HCT116 (cell line): ENCODE measurements at regions not wholly inside any gene's neighbourhood (a gene's known extent, or its start where the extent isn't known, plus 50 kb on each side); places are given as distances from the start of the nearest gene placed in this dataset.

Experiments used
- ATAC-seq: fragments of 200-7000 bp; cut with Tn5 transposase; 2 replicates; pipeline ENCODE4 v1.9.1; 2020; ENCODE audit warnings: mild to moderate bottlenecking, moderate library complexity
- BruUV-seq: library from RNA; stranded (reverse); fragments of 400-500 nt; replicated peaks from 2 replicates; lab custom pipeline; 2021; lab: Mats Ljungman, UMichigan
- CTCF ChIA-PET: fragments of 300-600 bp; sonication (Branson Sonifier 250); formaldehyde crosslinking; loops from one replicate; lab custom pipeline; 2021; ENCODE audit warnings: antibody characterized with exemption; lab: Charles Lee
- POLR2A ChIA-PET: fragments of 300-600, 350-600 bp; sonication (Branson Sonifier 250); formaldehyde crosslinking; loops from one replicate; lab custom pipeline; 2021; ENCODE audit warnings: antibody characterized with exemption; lab: Charles Lee
- RAD21 ChIA-PET, 2 experiments: fragments of 300-600 bp; sonication (Branson Sonifier 250); formaldehyde crosslinking; loops; one replicate each; lab custom pipeline; 2023; ENCODE audit warnings: low total read pairs in 2 of 2; ENCODE audit not compliant: uncharacterized antibody in 2 of 2, unreplicated experiment in 2 of 2, low non-redundant PET in 1 of 2; lab: Charles Lee
- DNase-seq: peaks from one replicate; pipeline ENCODE4 v3.0.0-alpha.2; 2010; ENCODE audit warnings: low read depth, low spot score
- H2AFZ ChIP-seq: fragments of 200-600 bp; shearing (Covaris generic), sonication (generic); 2 replicates; pipeline ENCODE4 v1.6.1; 2017; ENCODE audit warnings: low read depth, mixed run types, mixed read lengths, antibody characterized with exemption, low read length; ENCODE audit not compliant: poor library complexity, severe bottlenecking
- H3K27ac ChIP-seq: 2 replicates; pipeline ENCODE4 v1.5.1; 2012; ENCODE audit warnings: low read depth, low read length
- H3K27me3 ChIP-seq: fragments of 200-600 bp; sonication (generic); 2 replicates; pipeline ENCODE4 v1.6.1; 2016; ENCODE audit warnings: mixed run types, low read length, mixed read lengths; ENCODE audit not compliant: insufficient read depth
- H3K36me3 ChIP-seq, 2 experiments: fragments of 200-500 bp in 1 of 2; fragments of 200-600 bp in 1 of 2; sonication (Bioruptor generic) in 1 of 2; sonication (generic) in 1 of 2; 2 replicates each; pipeline versions ENCODE4 v1.5.1 to v1.6.1; 2014 to 2016; ENCODE audit warnings: low read length in 2 of 2, inconsistent platforms in 1 of 2, mixed read lengths in 1 of 2, mixed run types in 1 of 2; ENCODE audit not compliant: insufficient read depth in 2 of 2, control insufficient read depth in 1 of 2
- H3K4me1 ChIP-seq, 2 experiments: fragments of 200-600 bp in 1 of 2; sonication (generic) in 1 of 2; 2 replicates each; pipeline versions ENCODE4 v1.5.1 to v1.6.1; 2012 to 2017; ENCODE audit warnings: low read length in 2 of 2, inconsistent platforms in 1 of 2, mild to moderate bottlenecking in 1 of 2, mixed read lengths in 1 of 2, mixed run types in 1 of 2, moderate library complexity in 1 of 2; ENCODE audit not compliant: insufficient read depth in 2 of 2, control insufficient read depth in 1 of 2
- H3K4me2 ChIP-seq: fragments of 200-600 bp; sonication (generic); 2 replicates; pipeline ENCODE4 v1.6.1; 2017; ENCODE audit warnings: mixed run types, low read length, mixed read lengths
- H3K4me3 ChIP-seq, 2 experiments: fragments of 200-600 bp in 1 of 2; sonication (generic) in 1 of 2; replicated peaks in 1 of 2; 2 replicates each; pipeline ENCODE4 v1.5.1; 2011 to 2016; ENCODE audit warnings: low read length in 2 of 2, control low read depth in 1 of 2, low read depth in 1 of 2, mild to moderate bottlenecking in 1 of 2, mixed read lengths in 1 of 2, mixed run types in 1 of 2
- H3K79me2 ChIP-seq: fragments of 200-600 bp; sonication (generic); 2 replicates; pipeline ENCODE4 v1.6.1; 2017; ENCODE audit warnings: mild to moderate bottlenecking, mixed run types, low read length, moderate library complexity, mixed read lengths; ENCODE audit not compliant: insufficient read depth
- H3K9ac ChIP-seq: fragments of 200-600 bp; sonication (generic); 2 replicates; pipeline ENCODE4 v1.6.1; 2016; ENCODE audit warnings: low read length, mixed read lengths
- H3K9me2 ChIP-seq: fragments of 200-600 bp; sonication (generic), shearing (Covaris generic); 2 replicates; pipeline ENCODE4 v1.6.1; 2017; ENCODE audit warnings: mixed run types, mild to moderate bottlenecking, moderate library complexity; ENCODE audit not compliant: insufficient read depth
- H3K9me3 ChIP-seq, 2 experiments: fragments of 200-500 bp in 1 of 2; fragments of 200-600 bp in 1 of 2; sonication (Bioruptor generic) in 1 of 2; sonication (generic) in 1 of 2; 2 replicates each; pipeline ENCODE4 v1.6.1; 2014 to 2017; ENCODE audit warnings: low read length in 2 of 2, mixed read lengths in 2 of 2, inconsistent platforms in 1 of 2, low read depth in 1 of 2, mild to moderate bottlenecking in 1 of 2, mixed run types in 1 of 2, moderate library complexity in 1 of 2; ENCODE audit not compliant: control insufficient read depth in 1 of 2, insufficient read depth in 1 of 2
- H4K20me1 ChIP-seq: fragments of 200-600 bp; sonication (generic), shearing (Covaris generic); 2 replicates; pipeline ENCODE4 v1.6.1; 2017; ENCODE audit warnings: mixed run types, mild to moderate bottlenecking, moderate library complexity; ENCODE audit not compliant: insufficient read depth
- ATF3 ChIP-seq: IDR thresholded peaks from 2 replicates; pipeline ENCODE4 v1.6.1; 2012
- CEBPB ChIP-seq: IDR thresholded peaks from 2 replicates; pipeline ENCODE4 v1.6.1; 2012; ENCODE audit warnings: low read depth
- EGR1 ChIP-seq: IDR thresholded peaks from 2 replicates; pipeline ENCODE4 v1.6.1; 2012; ENCODE audit warnings: low read depth
- ELF1 ChIP-seq: IDR thresholded peaks from 2 replicates; pipeline ENCODE4 v1.6.1; 2012; ENCODE audit warnings: low read depth, borderline replicate concordance
- EZH2phosphoT487 ChIP-seq: fragments of 200-600 bp; IDR thresholded peaks from 2 replicates; pipeline ENCODE4 v1.6.1; 2018; ENCODE audit warnings: antibody characterized with exemption, borderline replicate concordance
- JUND ChIP-seq: IDR thresholded peaks from 2 replicates; pipeline ENCODE4 v1.6.1; 2012
- MAX ChIP-seq: IDR thresholded peaks from 2 replicates; pipeline ENCODE4 v1.6.1; 2012
- RAD21 ChIP-seq: IDR thresholded peaks from 2 replicates; pipeline ENCODE4 v1.6.1; 2012; ENCODE audit warnings: low read depth, mild to moderate bottlenecking
- REST ChIP-seq: IDR thresholded peaks from 2 replicates; pipeline ENCODE4 v1.6.1; 2012; ENCODE audit warnings: low read depth
- TCF7L2 ChIP-seq: IDR thresholded peaks from 2 replicates; pipeline ENCODE4 v1.7.0; 2011; ENCODE audit warnings: borderline replicate concordance, inconsistent platforms; ENCODE audit not compliant: insufficient read depth, insufficient read length; ENCODE audit errors: extremely low read depth
- YY1 ChIP-seq: IDR thresholded peaks from 2 replicates; pipeline ENCODE4 v1.6.1; 2011; ENCODE audit warnings: low read length, low read depth, moderate library complexity, mild to moderate bottlenecking; ENCODE audit not compliant: insufficient replicate concordance; ENCODE audit errors: extremely low read depth
- ZBTB33 ChIP-seq: IDR thresholded peaks from 2 replicates; pipeline ENCODE4 v1.6.1; 2011; ENCODE audit warnings: mild to moderate bottlenecking, low read length, moderate library complexity; ENCODE audit not compliant: insufficient replicate concordance; ENCODE audit errors: extremely low read depth
- ZFX ChIP-seq: fragments of 450-650 bp; IDR thresholded peaks from 2 replicates; pipeline ENCODE4 v1.6.1; 2017
- intact Hi-C: fragments of 100-400 bp; cut with micrococcal nuclease; formaldehyde crosslinking; loops from 2 replicates; pipeline ENCODE4 v1.10.0; 2022
- TF ChIP-seq, protein P1 (sequence below), 3 experiments: fragments of 200-600 bp in 1 of 3; sonication (generic) in 1 of 3; IDR thresholded peaks in 2 of 3; conservative IDR thresholded peaks in 1 of 3; 2 replicates each; pipeline ENCODE4 v1.5.1; 2012 to 2017; ENCODE audit warnings: low read depth in 2 of 3, low read length in 2 of 3, antibody characterized with exemption in 1 of 3, borderline replicate concordance in 1 of 3, control low read depth in 1 of 3, mild to moderate bottlenecking in 1 of 3, mixed read lengths in 1 of 3, mixed run types in 1 of 3, moderate library complexity in 1 of 3; ENCODE audit not compliant: insufficient read depth in 1 of 3

DNA sequence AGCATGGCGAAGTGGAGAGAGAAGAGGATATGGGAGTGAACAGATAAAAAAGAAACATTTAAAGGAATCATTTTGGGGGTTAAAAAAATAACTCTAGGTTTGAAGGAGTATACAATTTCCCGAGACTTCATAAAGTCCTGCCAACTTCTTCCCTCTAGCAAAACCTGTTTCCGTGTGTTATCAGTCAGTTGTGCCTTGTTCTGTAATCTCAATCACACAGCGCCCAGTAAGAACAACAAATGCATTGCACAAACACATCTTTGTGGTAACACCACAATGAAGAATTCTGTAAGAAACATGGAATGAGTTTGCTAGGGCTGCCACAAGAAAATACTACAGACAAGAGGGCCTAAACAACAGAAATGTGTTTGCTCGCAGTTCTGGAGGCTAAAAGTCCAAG, 144.7 kb upstream of the FUT8 start:
- no peak overlapping the region for H3K27ac ChIP-seq
- no peak overlapping the region for H3K9ac ChIP-seq
- H3K27me3 ChIP-seq, result no peaks in the 10 kb centered on the region
- no peaks in the 10 kb centered on the region for H3K79me2 ChIP-seq
- no peaks in the 10 kb centered on the region for H3K9me2 ChIP-seq
- no TSS peak for BruUV-seq
- no peak overlapping the region for H3K4me2 ChIP-seq
- CTCF ChIA-PET, result no interaction called here
- DNase-seq (no peak), ATAC-seq (no peak)
- POLR2A ChIA-PET, result no interaction called here
- H3K4me1 ChIP-seq, result peaks cover 0 to 14% of the 10 kb centered on the region in 2 experiments; a peak in 1 of 4 replicates
- TF ChIP-seq TCF7L2 (no peak), EZH2phosphoT487 (no peak), ELF1 (no peak), ZFX (no peak), JUND (no peak), CEBPB (no peak), MAX (no peak), ZBTB33 (no peak), EGR1 (no peak), RAD21 (no peak), REST (no peak), YY1 (no peak), ATF3 (no peak)
- TF ChIP-seq, protein P1, sequence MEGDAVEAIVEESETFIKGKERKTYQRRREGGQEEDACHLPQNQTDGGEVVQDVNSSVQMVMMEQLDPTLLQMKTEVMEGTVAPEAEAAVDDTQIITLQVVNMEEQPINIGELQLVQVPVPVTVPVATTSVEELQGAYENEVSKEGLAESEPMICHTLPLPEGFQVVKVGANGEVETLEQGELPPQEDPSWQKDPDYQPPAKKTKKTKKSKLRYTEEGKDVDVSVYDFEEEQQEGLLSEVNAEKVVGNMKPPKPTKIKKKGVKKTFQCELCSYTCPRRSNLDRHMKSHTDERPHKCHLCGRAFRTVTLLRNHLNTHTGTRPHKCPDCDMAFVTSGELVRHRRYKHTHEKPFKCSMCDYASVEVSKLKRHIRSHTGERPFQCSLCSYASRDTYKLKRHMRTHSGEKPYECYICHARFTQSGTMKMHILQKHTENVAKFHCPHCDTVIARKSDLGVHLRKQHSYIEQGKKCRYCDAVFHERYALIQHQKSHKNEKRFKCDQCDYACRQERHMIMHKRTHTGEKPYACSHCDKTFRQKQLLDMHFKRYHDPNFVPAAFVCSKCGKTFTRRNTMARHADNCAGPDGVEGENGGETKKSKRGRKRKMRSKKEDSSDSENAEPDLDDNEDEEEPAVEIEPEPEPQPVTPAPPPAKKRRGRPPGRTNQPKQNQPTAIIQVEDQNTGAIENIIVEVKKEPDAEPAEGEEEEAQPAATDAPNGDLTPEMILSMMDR (IDR thresholded peaks at IDR 0.05 in 2 of 3, conservative IDR thresholded peaks at IDR 0.05 in 1 of 3; ENCODE audit: borderline replicate concordance in 1 of 3, insufficient read depth in 1 of 3, low read depth in 2 of 3, low read length in 2 of 3), result no peak
- no peaks in the 10 kb centered on the region for H3K36me3 ChIP-seq
- no peak overlapping the region for H2AFZ ChIP-seq
- RAD21 ChIA-PET, result no interaction called here
- H3K9me3 ChIP-seq, result no peaks in the 10 kb centered on the region
- H4K20me1 ChIP-seq, result no peaks in the 10 kb centered on the region
- H3K4me3 ChIP-seq, result no peak overlapping the region
- intact Hi-C loops, result no loop called here
